NT2/D1 (cell line): ENCODE measurements at regions not wholly inside any gene's neighbourhood (a gene's known extent, or its start where the extent isn't known, plus 50 kb on each side); places are given as distances from the start of the nearest gene placed in this dataset.

Source experiments
- DNase-seq: peaks from one replicate; pipeline ENCODE4 v3.0.0-alpha.2; 2011; ENCODE audit warnings: low read depth, low spot score
- H3K27me3 ChIP-seq: 2 replicates; pipeline ENCODE4 v1.6.0; 2011; ENCODE audit warnings: mild to moderate bottlenecking; ENCODE audit not compliant: insufficient read length, insufficient read depth
- H3K36me3 ChIP-seq: 2 replicates; pipeline ENCODE4 v1.6.1; 2011; ENCODE audit warnings: mild to moderate bottlenecking, low read length, mixed read lengths; ENCODE audit not compliant: insufficient read depth, insufficient read length
- H3K4me1 ChIP-seq: 2 replicates; pipeline ENCODE4 v1.5.1; 2011; ENCODE audit not compliant: insufficient read depth, insufficient read length
- H3K4me3 ChIP-seq: 2 replicates; pipeline ENCODE4 v1.5.1; 2011; ENCODE audit warnings: low read depth; ENCODE audit not compliant: insufficient read length
- H3K9ac ChIP-seq: 2 replicates; pipeline ENCODE4 v1.6.0; 2011; ENCODE audit warnings: low read depth; ENCODE audit not compliant: insufficient read length
- H3K9me3 ChIP-seq: 2 replicates; pipeline ENCODE4 v1.5.1; 2011; ENCODE audit warnings: mild to moderate bottlenecking, low read length; ENCODE audit not compliant: insufficient read depth
- SUZ12 ChIP-seq: IDR thresholded peaks from 2 replicates; pipeline ENCODE4 v1.6.1; 2011; ENCODE audit not compliant: insufficient read length, insufficient read depth; ENCODE audit errors: extremely low read depth
- YY1 ChIP-seq: IDR thresholded peaks from 2 replicates; pipeline ENCODE4 v1.6.1; 2011; ENCODE audit not compliant: insufficient read length, insufficient read depth
- ZNF274 ChIP-seq: IDR thresholded peaks from 2 replicates; pipeline ENCODE4 v1.6.1; 2011; ENCODE audit warnings: mild to moderate bottlenecking, low read depth, low read length

DNA sequence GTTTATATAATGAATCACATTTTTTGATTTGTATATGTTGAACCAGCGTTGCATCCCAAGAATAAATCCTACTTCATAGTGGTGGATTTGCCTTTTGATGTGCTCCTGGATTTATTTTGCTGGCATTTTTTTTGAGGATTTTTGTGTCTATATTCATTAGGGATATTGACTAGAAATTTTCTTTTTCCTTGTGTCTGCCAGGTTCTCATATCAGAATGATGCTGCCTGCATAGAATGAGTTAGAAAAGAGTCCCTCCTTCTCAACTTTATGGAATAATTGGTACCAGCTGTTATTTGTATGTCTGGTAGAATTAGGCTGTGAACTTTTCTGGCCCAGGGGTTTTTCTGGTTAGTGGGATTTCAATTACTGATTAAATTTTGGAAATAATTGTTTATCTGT is 457.4 kb upstream of the DSEL start:
- Histone ChIP-seq H3K4me1 (no peaks in the 10 kb centered on the region), H3K36me3 (no peaks in the 10 kb centered on the region), H3K9me3 (no peaks in the 10 kb centered on the region), H3K27me3 (no peaks in the 10 kb centered on the region), H3K4me3 (no peak overlapping the region), H3K9ac (no peak overlapping the region)
- no peak for DNase-seq
- no peak for TF ChIP-seq YY1
- no peak for TF ChIP-seq ZNF274
- TF ChIP-seq SUZ12 = no peak

DNA sequence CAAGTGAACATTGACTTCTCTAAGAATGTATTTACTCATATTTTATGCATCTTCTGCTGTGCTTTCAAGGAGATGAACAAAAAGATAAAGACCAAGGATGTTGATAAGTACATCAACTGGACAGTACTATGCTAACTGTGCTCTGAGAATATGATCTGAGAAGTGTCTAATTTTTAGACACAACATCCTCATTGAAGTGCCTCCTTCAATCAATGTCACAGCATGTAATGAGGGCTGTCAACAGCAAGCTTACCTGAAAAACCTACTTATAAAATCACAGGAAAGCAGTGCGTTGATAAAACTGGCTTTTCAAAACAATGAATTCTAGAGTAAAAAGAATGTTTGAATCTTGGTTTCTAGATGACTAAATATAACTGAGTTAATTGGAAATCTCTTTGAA is 452.9 kb upstream of the DSEL start:
- no peak overlapping the region for H3K9ac ChIP-seq
- H3K36me3 ChIP-seq = no peaks in the 10 kb centered on the region
- no peaks in the 10 kb centered on the region for H3K4me1 ChIP-seq
- no peaks in the 10 kb centered on the region for H3K9me3 ChIP-seq
- H3K27me3 ChIP-seq = no peaks in the 10 kb centered on the region
- TF ChIP-seq SUZ12 (no peak), ZNF274 (no peak), YY1 (no peak)
- DNase-seq = no peak
- H3K4me3 ChIP-seq = no peak overlapping the region

DNA sequence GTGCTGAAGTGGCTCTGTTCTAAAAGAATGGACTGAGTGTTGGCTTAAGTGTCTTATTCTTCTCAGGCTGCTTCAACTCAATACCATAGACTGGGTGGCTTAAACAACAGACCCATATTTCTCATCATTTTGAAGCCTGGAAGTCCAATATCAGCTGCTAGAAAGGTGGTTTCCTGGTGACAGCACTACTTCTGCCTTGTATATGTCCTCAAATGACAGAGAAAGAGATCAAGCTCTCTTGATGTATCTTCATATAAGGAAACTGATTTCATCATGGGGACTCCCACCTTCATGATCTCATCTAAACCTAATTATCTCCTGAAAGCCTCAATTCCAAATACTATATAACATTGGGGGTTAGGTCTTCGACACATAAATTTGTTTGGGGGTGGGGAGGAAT is 449.7 kb upstream of the DSEL start:
- Histone ChIP-seq H3K36me3 (no peaks in the 10 kb centered on the region), H3K4me1 (no peaks in the 10 kb centered on the region), H3K9ac (no peak overlapping the region), H3K9me3 (no peaks in the 10 kb centered on the region), H3K4me3 (no peak overlapping the region), H3K27me3 (no peaks in the 10 kb centered on the region)
- no peak for TF ChIP-seq YY1
- no peak for TF ChIP-seq ZNF274
- TF ChIP-seq SUZ12 = no peak
- DNase-seq = no peak

DNA sequence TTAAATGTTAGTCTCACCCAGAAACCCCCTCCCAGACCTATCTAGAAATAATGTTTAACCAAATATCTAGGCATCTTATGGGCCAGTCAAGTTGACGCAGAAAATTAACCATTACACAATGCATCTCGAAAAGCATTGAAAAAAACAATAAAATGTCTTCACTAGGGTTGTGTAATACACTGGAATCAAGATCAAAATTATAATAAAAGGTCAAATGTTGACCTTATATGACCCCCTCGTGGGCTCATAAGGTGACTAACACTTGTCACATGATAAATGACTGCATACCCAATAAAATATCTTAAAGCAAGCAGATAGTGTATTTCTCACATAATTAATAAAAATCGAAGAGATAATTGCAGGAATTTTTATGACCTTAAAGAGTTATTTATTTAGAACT is 447.9 kb upstream of the DSEL start:
- no peaks in the 10 kb centered on the region for H3K27me3 ChIP-seq
- no peak for DNase-seq
- no peak overlapping the region for H3K4me3 ChIP-seq
- H3K4me1 ChIP-seq = no peaks in the 10 kb centered on the region
- TF ChIP-seq ZNF274 = no peak
- TF ChIP-seq YY1 = no peak
- no peak for TF ChIP-seq SUZ12
- H3K9ac ChIP-seq = no peak overlapping the region
- no peaks in the 10 kb centered on the region for H3K36me3 ChIP-seq
- H3K9me3 ChIP-seq = no peaks in the 10 kb centered on the region

DNA sequence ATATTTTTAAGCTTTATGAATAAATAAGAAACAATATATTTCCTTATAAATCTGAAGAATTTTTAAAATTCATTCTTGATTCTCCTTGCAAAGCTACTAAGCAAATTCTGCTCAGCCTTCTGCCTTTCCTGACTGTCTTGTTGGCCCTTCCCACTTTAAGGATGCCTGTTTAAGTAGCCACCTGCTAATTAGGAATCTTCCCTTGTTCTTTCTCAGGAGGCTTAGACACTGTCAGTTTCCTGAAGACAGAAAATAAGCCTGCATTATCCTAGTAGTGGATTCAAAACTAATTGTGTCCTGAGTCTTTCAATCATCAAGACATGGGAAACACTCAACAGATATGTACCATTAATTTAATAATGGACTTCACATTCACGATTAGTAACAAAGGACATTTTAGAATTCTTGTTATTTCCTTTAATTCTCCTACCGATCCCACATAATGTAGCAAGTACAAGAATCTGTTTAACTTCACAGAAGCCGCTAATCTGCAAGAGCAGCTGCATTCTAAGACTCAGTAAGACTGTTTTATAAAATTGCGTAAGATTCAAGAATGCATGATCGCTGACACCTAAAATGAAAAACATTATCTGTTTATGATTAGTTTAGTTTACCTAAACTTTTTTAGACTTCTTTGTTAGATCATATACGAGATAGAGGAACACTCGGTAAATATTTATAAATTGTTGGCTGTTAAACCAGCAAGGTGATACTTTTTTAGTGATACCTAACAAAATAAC is 445.4 kb upstream of the DSEL start:
- no peak for DNase-seq
- Histone ChIP-seq H3K36me3 (no peaks in the 10 kb centered on the region), H3K9me3 (no peaks in the 10 kb centered on the region), H3K27me3 (no peaks in the 10 kb centered on the region), H3K4me1 (no peaks in the 10 kb centered on the region), H3K9ac (no peak overlapping the region), H3K4me3 (no peak overlapping the region)
- TF ChIP-seq SUZ12 (no peak), ZNF274 (no peak), YY1 (no peak)

DNA sequence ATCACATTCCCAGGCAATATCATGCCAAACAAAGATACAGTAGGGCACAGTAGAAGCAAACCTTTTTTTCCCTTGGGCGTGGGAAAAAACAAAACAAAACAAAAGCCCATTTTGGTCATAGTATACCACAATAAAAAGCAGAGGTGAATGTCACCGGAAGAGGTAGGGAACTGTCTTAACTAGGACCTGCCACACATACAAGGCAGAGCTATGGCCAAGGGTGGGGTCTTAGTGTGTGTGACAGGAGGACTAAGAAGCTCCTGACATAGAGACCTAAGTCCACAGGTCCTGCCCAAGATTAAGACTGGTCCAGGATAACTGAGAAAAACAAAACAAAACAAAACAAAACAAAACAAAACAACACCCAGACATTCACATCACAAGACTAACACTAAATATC is 441.2 kb upstream of the DSEL start:
- no peak overlapping the region for H3K4me3 ChIP-seq

DNA sequence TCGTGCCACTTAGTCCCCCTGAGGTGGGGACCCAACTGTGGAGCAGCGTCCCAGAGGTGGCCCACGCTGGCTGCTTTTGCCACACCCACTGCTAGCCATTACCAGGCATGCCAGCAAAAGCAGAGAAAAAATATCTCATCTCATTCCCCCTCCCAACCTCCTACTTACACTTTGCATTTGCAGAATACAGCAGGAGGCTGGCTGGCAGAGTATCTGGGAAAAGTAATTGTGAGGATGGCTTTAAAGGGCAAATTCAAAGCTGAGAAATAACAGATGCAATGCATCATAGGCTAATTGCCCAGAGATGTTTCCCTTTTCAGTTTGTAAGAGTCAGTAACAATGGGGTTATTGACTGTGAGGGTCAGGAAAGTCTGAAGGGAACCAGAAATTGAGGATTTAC is 438.1 kb upstream of the DSEL start:
- DNase-seq = no peak
- H3K27me3 ChIP-seq = no peaks in the 10 kb centered on the region
- H3K9ac ChIP-seq = no peak overlapping the region
- H3K36me3 ChIP-seq = no peaks in the 10 kb centered on the region
- H3K4me1 ChIP-seq = no peaks in the 10 kb centered on the region
- TF ChIP-seq YY1 = no peak
- no peak for TF ChIP-seq SUZ12
- TF ChIP-seq ZNF274 = no peak
- H3K9me3 ChIP-seq = no peaks in the 10 kb centered on the region
- no peak overlapping the region for H3K4me3 ChIP-seq

More for the DNA sequence above, 441.2 kb upstream of the DSEL start:
- no peaks in the 10 kb centered on the region for H3K9me3 ChIP-seq
- no peaks in the 10 kb centered on the region for H3K4me1 ChIP-seq
- TF ChIP-seq SUZ12 (no peak), ZNF274 (no peak), YY1 (no peak)
- no peaks in the 10 kb centered on the region for H3K36me3 ChIP-seq
- no peak for DNase-seq
- no peaks in the 10 kb centered on the region for H3K27me3 ChIP-seq
- H3K9ac ChIP-seq = no peak overlapping the region
